ENCODE measurements at regions not wholly inside any gene's neighbourhood (a gene's known extent, or its start where the extent isn't known, plus 50 kb on each side); places are given as distances from the start of the nearest gene placed in this dataset.

DNA sequence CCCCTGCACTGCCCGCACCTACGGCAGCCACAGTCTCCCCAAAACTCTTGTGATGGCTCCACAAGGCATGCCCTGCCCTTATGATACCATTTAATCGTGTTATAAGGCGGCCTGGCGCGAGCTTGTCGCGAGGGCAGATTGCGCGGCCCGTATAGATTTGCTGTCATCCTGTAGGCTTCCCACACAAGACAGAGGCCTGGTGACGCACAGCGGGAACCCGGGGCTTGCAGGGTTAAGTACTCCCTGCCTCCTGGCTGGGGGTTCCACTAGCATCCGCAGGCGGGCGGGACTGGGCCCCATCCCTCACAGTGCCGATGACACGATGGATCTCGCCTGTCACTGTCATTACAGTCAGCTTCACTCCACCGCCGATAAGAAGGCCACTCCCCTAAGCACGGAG, 364.9 kb upstream of the IRX2 start:
- Histone ChIP-seq H3K4me3 (no peak overlapping the region), H2AFZ (ENCODE audit: control insufficient read depth, low read depth, low read length) (no peak overlapping the region), H4K20me1 (ENCODE audit: control insufficient read depth, insufficient read depth) (no peaks in the 10 kb centered on the region), H3K4me1 (ENCODE audit: control insufficient read depth, insufficient read depth, low read length) (no peaks in the 10 kb centered on the region), H3K27me3 (replicated peaks in 1 of 2; ENCODE audit: control insufficient read depth in 2 of 2, insufficient read depth in 2 of 2, low read length in 1 of 2) (no peaks in the 10 kb centered on the region), H3K4me2 (ENCODE audit: control insufficient read depth, insufficient read depth) (no peak overlapping the region), H3K79me2 (ENCODE audit: control insufficient read depth, insufficient read depth, low read length) (no peaks in the 10 kb centered on the region), H3K36me3 (ENCODE audit: control insufficient read depth in 2 of 2, insufficient read depth in 2 of 2, low read length in 1 of 2) (no peaks in the 10 kb centered on the region), H3K9ac (ENCODE audit: control insufficient read depth, insufficient read depth, low read length) (no peak overlapping the region), H3K9me3 (replicated peaks; ENCODE audit: control insufficient read depth, insufficient read depth, low read length) (no peaks in the 10 kb centered on the region; the same call in 2 of the 3 replicates), H3K27ac (ENCODE audit: control insufficient read depth, insufficient read depth) (no peak overlapping the region)
- in situ Hi-C loops (cut with MboI) (no loop called here), intact Hi-C loops (cut with micrococcal nuclease; ENCODE audit: unreplicated experiment) (no loop called here)
- ChIA-PET RAD21 (ENCODE audit: unreplicated experiment) (no interaction called here), POLR2A (no interaction called here), SMC1A (ENCODE audit: uncharacterized antibody, unreplicated experiment) (no interaction called here), CTCF (no interaction called here)
- DNase-seq (ENCODE audit: low read depth, low spot score) = no peak
- ATAC-seq = no peak
- FAIRE-seq = no peak
- TF ChIP-seq LARP7 (IDR thresholded peaks at IDR 0.05) (no peak), RBBP5 (conservative IDR thresholded peaks at IDR 0.05) (no peak), JUND (IDR thresholded peaks at IDR 0.05; ENCODE audit: low read depth, low read length) (no peak), POLR2AphosphoS2 (IDR thresholded peaks at IDR 0.05; ENCODE audit: low read depth, low read length) (no peak), ATF7 (IDR thresholded peaks at IDR 0.05; ENCODE audit: low read depth) (no peak), PML (IDR thresholded peaks at IDR 0.05; ENCODE audit: low read length) (no peak), KDM1A (IDR thresholded peaks at IDR 0.05; ENCODE audit: borderline replicate concordance) (no peak), SUZ12 (IDR thresholded peaks at IDR 0.05; ENCODE audit: unreplicated experiment) (no peak), NFXL1 (IDR thresholded peaks at IDR 0.05; ENCODE audit: borderline replicate concordance) (no peak), NR2C2 (IDR thresholded peaks at IDR 0.05; ENCODE audit: borderline replicate concordance, control insufficient read depth, insufficient read length, low read depth) (no peak), MTA3 (IDR thresholded peaks at IDR 0.05; ENCODE audit: borderline replicate concordance, low read length) (no peak), NRF1 (conservative IDR thresholded peaks at IDR 0.05; ENCODE audit: low read depth, low read length) (no peak), MYB (IDR thresholded peaks at IDR 0.05; ENCODE audit: borderline replicate concordance, low read depth, low read length) (no peak), RAD51 (IDR thresholded peaks at IDR 0.05) (no peak), SMAD5 (IDR thresholded peaks at IDR 0.05; ENCODE audit: low read depth) (no peak)
- TF ChIP-seq, protein P1, sequence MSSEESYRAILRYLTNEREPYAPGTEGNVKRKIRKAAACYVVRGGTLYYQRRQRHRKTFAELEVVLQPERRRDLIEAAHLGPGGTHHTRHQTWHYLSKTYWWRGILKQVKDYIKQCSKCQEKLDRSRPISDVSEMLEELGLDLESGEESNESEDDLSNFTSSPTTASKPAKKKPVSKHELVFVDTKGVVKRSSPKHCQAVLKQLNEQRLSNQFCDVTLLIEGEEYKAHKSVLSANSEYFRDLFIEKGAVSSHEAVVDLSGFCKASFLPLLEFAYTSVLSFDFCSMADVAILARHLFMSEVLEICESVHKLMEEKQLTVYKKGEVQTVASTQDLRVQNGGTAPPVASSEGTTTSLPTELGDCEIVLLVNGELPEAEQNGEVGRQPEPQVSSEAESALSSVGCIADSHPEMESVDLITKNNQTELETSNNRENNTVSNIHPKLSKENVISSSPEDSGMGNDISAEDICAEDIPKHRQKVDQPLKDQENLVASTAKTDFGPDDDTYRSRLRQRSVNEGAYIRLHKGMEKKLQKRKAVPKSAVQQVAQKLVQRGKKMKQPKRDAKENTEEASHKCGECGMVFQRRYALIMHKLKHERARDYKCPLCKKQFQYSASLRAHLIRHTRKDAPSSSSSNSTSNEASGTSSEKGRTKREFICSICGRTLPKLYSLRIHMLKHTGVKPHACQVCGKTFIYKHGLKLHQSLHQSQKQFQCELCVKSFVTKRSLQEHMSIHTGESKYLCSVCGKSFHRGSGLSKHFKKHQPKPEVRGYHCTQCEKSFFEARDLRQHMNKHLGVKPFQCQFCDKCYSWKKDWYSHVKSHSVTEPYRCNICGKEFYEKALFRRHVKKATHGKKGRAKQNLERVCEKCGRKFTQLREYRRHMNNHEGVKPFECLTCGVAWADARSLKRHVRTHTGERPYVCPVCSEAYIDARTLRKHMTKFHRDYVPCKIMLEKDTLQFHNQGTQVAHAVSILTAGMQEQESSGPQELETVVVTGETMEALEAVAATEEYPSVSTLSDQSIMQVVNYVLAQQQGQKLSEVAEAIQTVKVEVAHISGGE (CRISPR knock-in tag; IDR thresholded peaks at IDR 0.05) = no peak
- BruUV-seq (replicated peaks) = no TSS peak
- WGBS (ENCODE audit: insufficient coverage, insufficient replicate concordance, low lambda C conversion rate, missing lambda C conversion rate) = 63% methylated on average over 22 of the region's 23 CpGs
